ENCODE measurements at regions not wholly inside any gene's neighbourhood (a gene's known extent, or its start where the extent isn't known, plus 50 kb on each side); places are given as distances from the start of the nearest gene placed in this dataset.

DNA sequence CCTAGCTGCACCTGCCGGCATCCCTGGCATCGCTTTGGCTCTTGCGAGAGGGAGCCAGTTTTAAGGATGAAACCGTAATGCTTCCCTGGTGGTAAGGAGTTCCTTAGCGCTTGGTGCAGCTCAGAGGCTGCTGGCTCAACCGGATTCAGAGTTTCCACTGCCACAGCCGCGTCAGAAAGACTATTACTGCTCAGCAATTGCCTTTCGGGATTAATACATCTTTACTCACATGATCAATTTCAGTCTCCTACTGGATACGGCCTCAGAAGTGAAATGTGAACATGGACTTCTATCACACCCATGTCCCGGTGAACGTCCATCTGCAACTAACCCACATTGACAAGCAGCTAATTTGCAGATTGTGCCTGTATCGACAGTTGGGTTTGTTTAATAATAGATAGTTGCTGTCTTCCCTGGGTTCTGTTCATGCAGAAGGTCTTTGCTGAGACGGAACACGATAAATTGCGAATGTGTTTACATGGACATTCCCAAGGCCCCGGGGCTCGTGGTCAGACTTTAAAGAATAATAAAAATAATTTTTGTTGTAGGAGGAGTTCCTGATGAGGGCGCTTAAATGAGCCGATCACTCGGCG lies 175.4 kb downstream of the ENGASE start:
- DNase-seq (ENCODE audit: low read depth, low spot score) (no peak), FAIRE-seq (no peak)
- Histone ChIP-seq H3K27ac (ENCODE audit: control insufficient read depth, insufficient read depth, low read length) (no peak overlapping the region), H3K79me2 (ENCODE audit: control insufficient read depth, insufficient read depth, low read length) (no peaks in the 10 kb centered on the region), H3K4me1 (ENCODE audit: control insufficient read depth, extremely low read depth, insufficient read depth, low read length) (no peaks in the 10 kb centered on the region), H3K9ac (ENCODE audit: control insufficient read depth, extremely low read depth, insufficient read depth, low read length) (no peak overlapping the region), H3K27me3 (ENCODE audit: control insufficient read depth, extremely low read depth, insufficient read depth, low read length) (peaks cover 32% of the 10 kb centered on the region), H2AFZ (ENCODE audit: control insufficient read depth, low read length) (no peak overlapping the region), H3K4me3 (ENCODE audit: control insufficient read depth in 2 of 3, extremely low read depth in 1 of 3, insufficient read depth in 2 of 3, low read depth in 1 of 3, low read length in 3 of 3) (no peak overlapping the region), H3K4me2 (ENCODE audit: control insufficient read depth, extremely low read depth, insufficient read depth, low read depth, low read length) (no peak overlapping the region), H3K9me3 (ENCODE audit: control insufficient read depth, low read depth, low read length) (no peaks in the 10 kb centered on the region), H3K9me1 (ENCODE audit: control insufficient read depth, extremely low read depth, insufficient read depth, low read length) (no peaks in the 10 kb centered on the region), H4K20me1 (ENCODE audit: control insufficient read depth, extremely low read depth, insufficient read depth, low read length) (no peaks in the 10 kb centered on the region), H3K36me3 (ENCODE audit: control insufficient read depth in 2 of 2, extremely low read depth in 1 of 2, insufficient read depth in 2 of 2, low read length in 2 of 2) (no peaks in the 10 kb centered on the region)
- dilution Hi-C loops (cut with MboI; ENCODE audit: extremely low pct_ligation_motif_present, low sequenced_read_pairs), result no loop called here
- no peak for TF ChIP-seq EZH2 (IDR thresholded peaks at IDR 0.05; ENCODE audit: low read length)
- TF ChIP-seq, protein P1, sequence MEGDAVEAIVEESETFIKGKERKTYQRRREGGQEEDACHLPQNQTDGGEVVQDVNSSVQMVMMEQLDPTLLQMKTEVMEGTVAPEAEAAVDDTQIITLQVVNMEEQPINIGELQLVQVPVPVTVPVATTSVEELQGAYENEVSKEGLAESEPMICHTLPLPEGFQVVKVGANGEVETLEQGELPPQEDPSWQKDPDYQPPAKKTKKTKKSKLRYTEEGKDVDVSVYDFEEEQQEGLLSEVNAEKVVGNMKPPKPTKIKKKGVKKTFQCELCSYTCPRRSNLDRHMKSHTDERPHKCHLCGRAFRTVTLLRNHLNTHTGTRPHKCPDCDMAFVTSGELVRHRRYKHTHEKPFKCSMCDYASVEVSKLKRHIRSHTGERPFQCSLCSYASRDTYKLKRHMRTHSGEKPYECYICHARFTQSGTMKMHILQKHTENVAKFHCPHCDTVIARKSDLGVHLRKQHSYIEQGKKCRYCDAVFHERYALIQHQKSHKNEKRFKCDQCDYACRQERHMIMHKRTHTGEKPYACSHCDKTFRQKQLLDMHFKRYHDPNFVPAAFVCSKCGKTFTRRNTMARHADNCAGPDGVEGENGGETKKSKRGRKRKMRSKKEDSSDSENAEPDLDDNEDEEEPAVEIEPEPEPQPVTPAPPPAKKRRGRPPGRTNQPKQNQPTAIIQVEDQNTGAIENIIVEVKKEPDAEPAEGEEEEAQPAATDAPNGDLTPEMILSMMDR (optimal IDR thresholded peaks at IDR 0.05 in 1 of 3, IDR thresholded peaks at IDR 0.05 in 1 of 3, conservative IDR thresholded peaks at IDR 0.05 in 1 of 3; ENCODE audit: extremely low read depth in 1 of 3, insufficient read depth in 2 of 3, low read length in 3 of 3), result no peak

- no peak for TF ChIP-seq EZH2 (IDR thresholded peaks at IDR 0.05; ENCODE audit: low read length)
- TF ChIP-seq, protein P1 (optimal IDR thresholded peaks at IDR 0.05 in 1 of 3, IDR thresholded peaks at IDR 0.05 in 1 of 3, conservative IDR thresholded peaks at IDR 0.05 in 1 of 3; ENCODE audit: extremely low read depth in 1 of 3, insufficient read depth in 2 of 3, low read length in 3 of 3), result no peak
- Histone ChIP-seq H3K27ac (ENCODE audit: control insufficient read depth, insufficient read depth, low read length) (no peak overlapping the region), H3K9ac (ENCODE audit: control insufficient read depth, extremely low read depth, insufficient read depth, low read length) (no peak overlapping the region), H3K27me3 (ENCODE audit: control insufficient read depth, extremely low read depth, insufficient read depth, low read length) (peaks cover 26% of the 10 kb centered on the region), H3K4me1 (ENCODE audit: control insufficient read depth, extremely low read depth, insufficient read depth, low read length) (no peaks in the 10 kb centered on the region), H3K4me3 (ENCODE audit: control insufficient read depth in 2 of 3, extremely low read depth in 1 of 3, insufficient read depth in 2 of 3, low read depth in 1 of 3, low read length in 3 of 3) (no peak overlapping the region), H2AFZ (ENCODE audit: control insufficient read depth, low read length) (no peak overlapping the region), H3K9me3 (ENCODE audit: control insufficient read depth, low read depth, low read length) (no peaks in the 10 kb centered on the region), H3K36me3 (ENCODE audit: control insufficient read depth in 2 of 2, extremely low read depth in 1 of 2, insufficient read depth in 2 of 2, low read length in 2 of 2) (no peaks in the 10 kb centered on the region), H3K9me1 (ENCODE audit: control insufficient read depth, extremely low read depth, insufficient read depth, low read length) (no peaks in the 10 kb centered on the region), H3K79me2 (ENCODE audit: control insufficient read depth, insufficient read depth, low read length) (no peaks in the 10 kb centered on the region), H3K4me2 (ENCODE audit: control insufficient read depth, extremely low read depth, insufficient read depth, low read depth, low read length) (no peak overlapping the region), H4K20me1 (ENCODE audit: control insufficient read depth, extremely low read depth, insufficient read depth, low read length) (no peaks in the 10 kb centered on the region)
- dilution Hi-C loops (cut with MboI; ENCODE audit: extremely low pct_ligation_motif_present, low sequenced_read_pairs), result no loop called here
- DNase-seq (ENCODE audit: low read depth, low spot score) (no peak), FAIRE-seq (no peak)
These were observed 174.3 kb downstream of the ENGASE start for GRCh38 chr17:79248843-79249493.

All from keratinocyte (primary cell).